HEK293T (cell line): ENCODE measurements at regions not wholly inside any gene's neighbourhood (a gene's known extent, or its start where the extent isn't known, plus 50 kb on each side); places are given as distances from the start of the nearest gene placed in this dataset.

Experiments used
- CTCF ChIA-PET: fragments of 350-600 bp; formaldehyde crosslinking; extraction: SDS; loops from one replicate; lab custom pipeline; 2021; ENCODE audit warnings: antibody characterized with exemption, inconsistent platforms; lab: Yijun Ruan, JAX
- POLR2A ChIA-PET: fragments of 350-600 bp; formaldehyde crosslinking; extraction: SDS; loops from one replicate; lab custom pipeline; 2020; ENCODE audit warnings: antibody characterized with exemption, inconsistent platforms; lab: Yijun Ruan, JAX
- DNase-seq: peaks from one replicate; pipeline ENCODE4 v3.0.0; 2012; ENCODE audit warnings: mixed read lengths; ENCODE audit errors: extremely low spot score
- ARNT ChIP-seq: fragments of 450-650 bp; IDR thresholded peaks from 2 replicates; pipeline ENCODE4 v1.6.1; 2017; ENCODE audit warnings: mild to moderate bottlenecking
- BHLHE40 ChIP-seq: fragments of 450-650 bp; IDR thresholded peaks from 2 replicates; pipeline ENCODE4 v1.6.1; 2016; ENCODE audit warnings: mild to moderate bottlenecking, moderate library complexity, borderline replicate concordance
- CTBP1 ChIP-seq: fragments of 450-650 bp; IDR thresholded peaks from 2 replicates; pipeline ENCODE4 v1.6.1; 2016; ENCODE audit warnings: borderline replicate concordance
- ELF4 ChIP-seq: fragments of 450-650 bp; IDR thresholded peaks from 2 replicates; pipeline ENCODE4 v1.6.1; 2017; ENCODE audit warnings: antibody characterized with exemption
- FOXA1 ChIP-seq: fragments of 450-650 bp; IDR thresholded peaks from 2 replicates; pipeline ENCODE4 v1.6.1; 2016; ENCODE audit warnings: mild to moderate bottlenecking
- FOXK2 ChIP-seq: fragments of 450-650 bp; IDR thresholded peaks from 2 replicates; pipeline ENCODE4 v1.6.1; 2016; ENCODE audit warnings: mild to moderate bottlenecking
- FOXM1 ChIP-seq: fragments of 450-650 bp; IDR thresholded peaks from 2 replicates; pipeline ENCODE4 v1.6.1; 2017; ENCODE audit warnings: mild to moderate bottlenecking, borderline replicate concordance
- HDGF ChIP-seq: fragments of 450-650 bp; IDR thresholded peaks from 2 replicates; pipeline ENCODE4 v1.6.1; 2017; ENCODE audit warnings: antibody characterized with exemption, borderline replicate concordance
- L3MBTL2 ChIP-seq: fragments of 450-650 bp; conservative IDR thresholded peaks from 2 replicates; pipeline ENCODE4 v1.6.1; 2016; ENCODE audit warnings: mild to moderate bottlenecking
- LEF1 ChIP-seq: fragments of 450-650 bp; IDR thresholded peaks from 2 replicates; pipeline ENCODE4 v1.6.1; 2017; ENCODE audit warnings: mild to moderate bottlenecking, borderline replicate concordance
- NFRKB ChIP-seq: fragments of 450-650 bp; IDR thresholded peaks from 2 replicates; pipeline ENCODE4 v1.6.1; 2016; ENCODE audit warnings: mild to moderate bottlenecking, moderate library complexity
- PKNOX1 ChIP-seq: fragments of 450-650 bp; IDR thresholded peaks from 2 replicates; pipeline ENCODE4 v1.6.1; 2016
- SP1 ChIP-seq: fragments of 450-650 bp; IDR thresholded peaks from 2 replicates; pipeline ENCODE4 v1.6.1; 2017
- SUZ12 ChIP-seq: fragments of 450-650 bp; IDR thresholded peaks from 2 replicates; pipeline ENCODE4 v1.6.1; 2016; ENCODE audit warnings: mild to moderate bottlenecking
- TARDBP ChIP-seq: fragments of 450-650 bp; IDR thresholded peaks from 2 replicates; pipeline ENCODE4 v1.6.1; 2016
- ZNF384 ChIP-seq: fragments of 450-650 bp; IDR thresholded peaks from 2 replicates; pipeline ENCODE4 v1.6.1; 2016

DNA sequence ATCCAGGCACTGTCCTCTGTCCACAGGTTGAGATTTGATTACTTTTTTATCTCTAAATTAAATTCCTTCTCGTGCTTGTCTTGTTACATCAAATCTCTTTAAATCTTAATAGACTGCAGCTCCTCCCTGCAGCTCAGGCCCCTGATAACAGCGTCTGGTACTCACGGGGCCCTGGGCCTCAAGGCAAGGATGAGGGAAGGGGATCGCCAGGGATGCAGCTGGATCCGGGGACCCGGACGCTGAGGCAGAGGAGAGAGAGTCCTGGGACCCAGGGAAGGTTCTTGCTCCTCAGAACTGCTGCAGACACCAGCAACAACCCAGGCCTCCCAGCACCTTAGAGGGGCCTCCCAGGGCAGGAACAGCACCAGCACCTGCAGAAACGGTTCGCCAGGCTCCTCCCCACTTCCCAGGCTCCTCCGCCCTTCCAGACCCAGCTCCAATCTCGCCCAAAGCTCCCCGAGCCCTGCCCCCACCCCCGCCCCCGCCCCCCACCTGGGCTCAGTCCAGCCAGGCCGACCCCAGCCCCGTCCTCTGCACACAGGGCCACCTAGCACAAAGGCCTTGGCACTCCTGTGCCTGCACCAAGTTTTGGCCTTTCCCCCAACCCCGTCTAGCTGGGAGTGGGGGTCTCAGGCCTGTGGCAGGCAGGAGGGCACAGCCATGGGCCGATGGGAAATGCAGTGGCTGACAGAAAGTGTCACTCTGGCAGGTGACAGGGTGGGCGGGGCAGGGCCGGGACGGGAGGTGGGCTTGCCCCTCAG, 60.3 kb upstream of the GALNT9 start:
- DNase-seq = no peak
- TF ChIP-seq CTBP1 = no peak
- no peak for TF ChIP-seq L3MBTL2
- TF ChIP-seq BHLHE40 = no peak
- no peak for TF ChIP-seq TARDBP
- no peak for TF ChIP-seq LEF1
- TF ChIP-seq HDGF = no peak
- TF ChIP-seq ELF4 = no peak
- no peak for TF ChIP-seq ZNF384
- no peak for TF ChIP-seq PKNOX1
- TF ChIP-seq SUZ12 = no peak
- no peak for TF ChIP-seq NFRKB
- TF ChIP-seq FOXA1 = no peak
- no peak for TF ChIP-seq SP1
- ChIA-PET POLR2A (no interaction called here), CTCF (no interaction called here)

- CTCF ChIA-PET = no interaction called here
- DNase-seq = no peak
- POLR2A ChIA-PET = no interaction called here
- no peak for TF ChIP-seq PKNOX1
- TF ChIP-seq NFRKB = no peak
- no peak for TF ChIP-seq L3MBTL2
- TF ChIP-seq TARDBP = no peak
- TF ChIP-seq FOXA1 = no peak
- TF ChIP-seq FOXK2 = no peak
- TF ChIP-seq HDGF = no peak
- no peak for TF ChIP-seq SP1
- no peak for TF ChIP-seq BHLHE40
Observed at GRCh38 chr12:132389026-132389425, 59.6 kb upstream of the GALNT9 start.

DNA sequence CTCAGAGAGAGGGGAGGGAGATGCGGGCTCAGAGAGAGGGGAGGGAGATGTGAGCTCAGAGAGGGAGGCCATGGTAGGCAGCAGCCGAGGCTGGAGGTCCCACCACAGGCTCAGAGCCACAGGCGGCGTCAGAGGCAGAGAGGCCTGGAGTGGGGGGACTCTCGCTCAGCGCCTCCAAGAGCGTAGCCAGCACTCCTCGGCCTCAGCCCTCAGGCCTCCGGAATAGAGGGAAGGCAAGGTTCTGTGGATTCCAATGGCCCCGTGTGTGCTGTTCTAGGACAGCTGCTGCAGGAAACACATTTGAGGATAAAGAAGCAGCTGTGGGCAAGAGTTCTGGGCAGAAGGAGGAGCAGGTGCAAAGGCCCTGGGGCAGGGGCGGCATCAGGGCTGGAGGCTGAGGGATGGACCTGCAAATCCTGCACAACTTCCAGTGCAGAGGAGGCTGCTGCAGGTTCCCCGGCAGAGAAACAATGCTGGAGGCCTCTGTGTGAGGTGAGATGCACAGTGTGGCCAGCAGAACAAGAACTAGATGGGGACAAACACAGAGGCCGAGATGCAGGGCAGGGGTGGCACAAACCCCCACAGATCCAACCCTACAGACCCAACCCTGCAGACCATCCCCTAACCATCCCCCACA, 59.1 kb upstream of the GALNT9 start:
- POLR2A ChIA-PET = no interaction called here
- TF ChIP-seq L3MBTL2 (no peak), ZNF384 (no peak), SUZ12 (no peak), FOXM1 (no peak), ELF4 (no peak), HDGF (no peak), FOXK2 (no peak), TARDBP (no peak), ARNT (no peak), LEF1 (no peak), PKNOX1 (no peak), BHLHE40 (no peak), CTBP1 (no peak)
- CTCF ChIA-PET = no interaction called here
- no peak for DNase-seq

DNA sequence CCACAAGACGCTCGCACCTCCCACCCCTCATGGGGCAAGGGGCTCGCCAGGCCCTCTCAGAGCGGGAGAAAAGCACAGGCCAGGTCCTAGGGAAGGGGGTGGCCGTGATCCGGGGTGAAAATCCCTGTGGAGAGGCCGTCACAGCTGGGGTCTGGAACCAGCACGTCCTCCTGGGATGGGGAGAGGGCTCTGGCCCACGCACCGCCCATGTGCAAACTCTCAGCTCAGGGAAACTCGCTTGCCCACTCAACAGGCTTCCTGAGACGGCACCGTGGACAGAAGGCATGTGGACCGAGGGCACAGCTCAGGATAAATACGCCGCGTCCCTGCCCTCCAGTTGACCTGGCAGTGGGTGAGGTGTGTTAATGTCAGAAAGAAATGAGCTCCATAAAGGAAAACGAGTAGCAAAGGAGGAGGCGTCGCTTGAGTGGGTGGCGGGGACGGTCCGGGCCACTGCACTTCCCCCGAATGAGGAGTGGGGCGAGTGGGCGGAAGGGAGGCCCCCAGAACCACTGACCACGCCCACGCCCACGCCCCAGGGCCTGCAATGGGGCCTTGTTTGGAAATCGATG, 57.6 kb upstream of the GALNT9 start:
- POLR2A ChIA-PET = no interaction called here
- CTCF ChIA-PET = no interaction called here

More for the DNA sequence above, 57.6 kb upstream of the GALNT9 start:
- no peak for TF ChIP-seq TARDBP
- no peak for TF ChIP-seq SUZ12
- no peak for TF ChIP-seq BHLHE40
- TF ChIP-seq SP1 = no peak
- no peak for TF ChIP-seq NFRKB
- TF ChIP-seq PKNOX1 = no peak
- TF ChIP-seq ELF4 = no peak
- no peak for TF ChIP-seq L3MBTL2
- TF ChIP-seq LEF1 = no peak
- TF ChIP-seq HDGF = no peak
- no peak for TF ChIP-seq FOXA1
- no peak for TF ChIP-seq ARNT
- TF ChIP-seq ZNF384 = no peak
- no peak for TF ChIP-seq FOXK2
- no peak for TF ChIP-seq FOXM1
- DNase-seq = no peak
